Midbrain (tissue), 1 donor: ENCODE measurements at regions not wholly inside any gene's neighbourhood (a gene's known extent, or its start where the extent isn't known, plus 50 kb on each side); places are given as distances from the start of the nearest gene placed in this dataset.

ENCODE experiments used
- DNase-seq: peaks from one replicate; lab custom pipeline; 2025; lab: John Stamatoyannopoulos, UW

- no peak for DNase-seq
These were observed 514.3 kb upstream of the SEL1L start for GRCh38 chr14:82047777-82048470.

DNA sequence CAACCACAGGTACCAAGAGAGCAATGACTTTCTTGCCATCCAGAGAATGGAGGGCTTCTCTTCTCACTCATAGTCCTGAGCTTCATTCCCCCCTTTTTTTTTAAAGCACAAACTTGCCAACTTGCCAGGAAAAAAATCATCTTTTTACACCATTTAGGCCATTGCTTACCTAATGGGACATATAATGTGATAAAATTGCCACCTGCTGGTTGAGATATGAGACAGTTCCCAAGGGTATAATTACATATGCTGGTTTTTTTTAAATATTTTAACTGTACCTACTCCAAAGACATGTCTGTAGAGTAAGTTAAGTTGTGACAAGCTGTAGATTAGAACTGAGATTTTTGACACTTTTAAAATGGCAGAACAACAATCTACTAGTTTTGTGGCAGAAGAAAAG is 519.1 kb upstream of the SEL1L start:
- DNase-seq, result no peak

- DNase-seq, result no peak
These were observed 522.0 kb upstream of the SEL1L start for GRCh38 chr14:82055515-82056115.

- no peak for DNase-seq
These were observed 526.6 kb upstream of the SEL1L start for GRCh38 chr14:82060219-82060618.

DNA sequence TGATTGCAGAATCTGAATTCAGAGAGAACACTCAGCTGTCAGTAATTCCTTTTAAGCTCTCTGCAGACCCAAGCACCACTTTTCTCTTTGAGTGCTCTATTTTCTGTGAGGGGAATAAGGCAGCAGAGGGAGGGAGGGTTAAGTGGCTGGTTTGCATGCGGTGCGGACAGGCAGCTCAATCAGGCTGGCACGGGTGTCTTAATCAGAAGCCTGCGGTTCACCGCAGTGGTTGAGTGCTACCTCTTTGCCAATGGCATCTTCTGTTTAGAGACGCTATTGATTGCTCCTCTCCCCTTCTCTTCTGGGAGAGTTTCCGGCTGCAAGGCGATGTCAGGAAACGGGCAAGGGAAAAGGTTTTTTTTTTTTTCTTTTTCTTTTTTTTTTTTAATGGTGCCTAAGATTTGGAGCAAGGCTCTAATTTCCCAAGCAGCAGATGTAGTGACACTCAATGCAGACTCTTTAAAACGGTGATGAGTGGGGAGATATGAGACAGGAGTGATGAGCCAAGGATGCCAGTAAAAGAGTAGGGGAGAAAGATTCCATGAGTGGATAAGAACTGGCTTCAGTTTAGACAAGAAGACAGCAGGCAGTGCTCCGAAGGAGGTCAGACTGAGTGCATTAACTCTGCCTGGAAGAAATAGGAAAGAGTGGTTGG is 533.7 kb upstream of the SEL1L start:
- DNase-seq, result no peak

- DNase-seq, result no peak
These were observed 536.4 kb upstream of the SEL1L start for GRCh38 chr14:82070040-82070439.

DNA sequence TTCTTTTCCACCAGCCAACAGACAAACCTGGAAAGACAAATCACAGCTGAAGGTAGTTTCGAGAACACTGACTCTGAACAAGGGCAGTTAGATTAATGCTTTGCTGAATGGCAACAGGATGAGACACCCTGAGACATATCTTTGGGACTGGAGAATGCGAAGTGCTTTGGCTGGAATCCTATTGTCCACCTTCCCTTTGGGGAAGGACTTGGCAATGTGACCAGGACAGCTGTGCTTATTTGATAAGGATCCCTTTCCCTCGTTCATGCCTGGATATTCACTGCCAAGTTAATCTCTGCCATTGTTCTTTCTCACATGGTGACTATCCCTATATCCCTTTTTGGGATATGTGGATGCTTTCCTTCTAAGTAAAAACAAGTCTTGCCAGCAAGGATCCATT is 537.1 kb upstream of the SEL1L start:
- no peak for DNase-seq

DNA sequence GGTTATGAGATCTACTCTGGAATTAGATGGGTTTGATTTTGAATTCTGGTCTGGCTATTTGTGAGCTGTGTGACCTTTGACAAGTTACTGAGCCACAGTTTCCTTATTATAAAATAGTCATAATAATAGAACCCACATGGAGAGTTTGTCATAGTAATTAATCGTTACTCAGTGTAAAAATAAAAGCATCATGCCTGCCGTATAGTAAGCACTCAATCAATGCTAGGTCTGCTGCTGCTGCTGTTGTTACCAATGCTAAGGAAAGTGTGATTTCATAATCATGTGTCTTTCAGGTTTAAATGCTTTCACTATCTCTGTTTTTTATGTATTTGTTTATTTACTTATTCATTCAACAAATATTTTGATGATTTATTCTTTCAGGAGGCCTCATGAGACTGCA is 539.9 kb upstream of the SEL1L start:
- DNase-seq, result no peak

DNA sequence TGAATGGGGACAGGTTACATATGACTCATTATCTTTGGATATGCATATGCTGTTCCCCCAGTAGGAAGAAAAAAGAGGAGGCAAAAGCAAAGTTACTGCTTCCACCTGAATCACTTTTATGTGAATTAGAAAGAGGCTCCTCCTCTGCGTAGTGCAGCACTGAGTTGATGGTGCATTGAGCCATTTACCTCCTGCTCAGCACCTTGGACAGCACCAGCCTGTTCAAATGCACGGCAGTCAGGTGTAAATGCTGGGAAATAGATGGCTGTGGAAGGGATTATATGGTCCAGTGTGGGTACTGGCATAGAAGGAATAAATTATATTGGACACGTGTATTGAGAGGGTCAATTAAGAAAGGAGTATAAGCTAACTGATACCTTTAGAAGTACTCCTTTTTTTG is 541.9 kb upstream of the SEL1L start:
- DNase-seq, result no peak

DNA sequence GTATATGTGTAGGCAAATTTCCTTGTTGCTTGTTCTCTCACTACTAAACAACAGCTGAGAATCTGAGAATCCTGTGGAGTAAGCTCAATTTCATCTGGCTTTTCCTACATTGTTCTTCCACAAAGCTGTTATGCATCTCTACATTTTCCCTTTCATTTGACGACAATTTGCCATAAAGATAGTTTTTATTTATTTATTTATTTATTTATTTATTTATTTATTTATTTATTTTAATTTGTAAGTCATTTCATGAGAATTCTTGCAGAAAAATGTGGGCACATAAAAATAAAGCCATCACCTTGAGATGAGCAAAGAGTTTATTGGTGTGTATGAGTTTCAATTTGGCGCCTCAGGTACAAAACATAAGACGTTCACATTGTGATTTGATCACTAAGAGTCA is 545.9 kb upstream of the SEL1L start:
- no peak for DNase-seq

DNA sequence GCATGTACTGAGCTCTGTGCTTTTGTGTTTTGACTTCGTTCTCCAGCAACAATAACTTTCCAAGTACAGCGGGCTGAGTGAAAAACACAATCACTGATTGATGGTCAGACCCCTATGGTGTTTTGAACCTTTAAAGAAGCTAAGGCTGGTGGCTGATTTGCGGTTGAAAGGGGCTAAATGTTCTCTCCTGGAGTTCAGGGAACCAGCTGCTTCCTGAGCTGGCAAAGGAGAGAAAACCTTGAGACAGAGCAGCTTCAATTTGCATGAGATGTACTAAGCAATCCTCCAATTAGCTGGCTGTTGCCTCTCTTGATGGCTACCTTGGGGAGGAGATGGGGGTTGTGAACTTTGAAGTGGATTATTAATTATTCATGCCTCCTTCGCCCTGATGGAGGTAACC is 546.7 kb upstream of the SEL1L start:
- DNase-seq, result no peak

- DNase-seq, result no peak
These were observed 551.2 kb upstream of the SEL1L start for GRCh38 chr14:82084813-82085212.

DNA sequence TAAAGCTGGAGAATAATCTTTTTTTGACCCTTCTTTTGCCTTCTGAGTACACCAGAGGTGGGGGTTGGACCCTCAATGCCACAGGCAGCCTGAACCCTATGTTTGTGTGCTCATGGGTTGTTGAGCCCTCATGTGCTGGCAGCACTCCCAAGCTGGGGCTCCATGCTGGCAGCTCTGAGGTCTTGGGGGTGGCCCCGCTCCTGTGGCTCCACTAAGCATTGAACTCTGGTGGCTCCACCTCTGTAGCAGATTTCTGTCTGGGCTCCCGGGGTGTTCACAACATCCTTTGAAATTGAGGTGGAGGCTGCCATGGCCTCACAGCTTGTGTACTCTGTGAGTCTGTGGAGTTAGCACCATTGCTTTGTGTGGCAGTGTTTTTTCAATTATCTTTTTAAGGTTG is 557.4 kb upstream of the SEL1L start:
- DNase-seq, result no peak

DNA sequence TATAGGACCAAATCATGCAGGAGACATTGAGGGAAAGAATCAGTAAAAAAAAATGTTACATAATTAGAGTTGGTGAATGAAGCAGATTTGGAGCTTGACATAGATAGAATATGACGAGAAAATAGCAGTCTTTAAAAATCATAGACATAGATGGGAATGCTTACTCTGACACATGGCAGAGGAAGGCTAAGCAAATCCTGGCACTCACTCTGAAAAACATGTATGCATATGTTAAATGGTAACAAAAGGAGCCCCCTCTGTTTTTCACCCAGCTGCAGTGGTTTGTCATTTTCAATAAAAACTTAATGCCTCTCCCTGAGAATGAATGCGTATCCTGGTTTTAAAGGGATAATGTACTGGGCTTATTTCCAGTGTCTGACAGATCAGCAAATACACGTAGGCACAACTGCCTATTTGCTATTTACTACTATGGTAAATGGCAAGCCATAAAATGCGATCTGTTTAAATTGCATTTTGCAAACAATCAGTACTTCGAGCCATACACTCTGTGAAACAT is 561.2 kb upstream of the SEL1L start:
- no peak for DNase-seq

DNA sequence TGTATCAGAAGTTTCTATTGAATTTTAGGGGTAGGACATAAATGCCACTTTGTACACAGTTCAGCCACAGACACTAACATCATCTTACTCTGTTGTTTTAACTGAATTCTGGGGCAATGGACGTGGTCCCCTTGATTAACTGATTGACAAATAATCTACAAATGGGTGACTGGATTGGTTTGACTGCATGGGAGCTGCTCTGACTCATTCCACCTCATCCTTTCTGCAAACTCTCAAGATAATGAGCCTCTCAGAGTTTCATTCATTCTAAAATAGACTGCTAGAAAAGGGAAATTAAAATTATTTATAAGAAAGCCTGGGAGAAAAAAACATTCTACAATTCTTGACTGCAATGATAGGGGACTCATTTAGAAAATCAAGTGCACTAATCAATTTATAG is 570.4 kb upstream of the SEL1L start:
- no peak for DNase-seq

DNA sequence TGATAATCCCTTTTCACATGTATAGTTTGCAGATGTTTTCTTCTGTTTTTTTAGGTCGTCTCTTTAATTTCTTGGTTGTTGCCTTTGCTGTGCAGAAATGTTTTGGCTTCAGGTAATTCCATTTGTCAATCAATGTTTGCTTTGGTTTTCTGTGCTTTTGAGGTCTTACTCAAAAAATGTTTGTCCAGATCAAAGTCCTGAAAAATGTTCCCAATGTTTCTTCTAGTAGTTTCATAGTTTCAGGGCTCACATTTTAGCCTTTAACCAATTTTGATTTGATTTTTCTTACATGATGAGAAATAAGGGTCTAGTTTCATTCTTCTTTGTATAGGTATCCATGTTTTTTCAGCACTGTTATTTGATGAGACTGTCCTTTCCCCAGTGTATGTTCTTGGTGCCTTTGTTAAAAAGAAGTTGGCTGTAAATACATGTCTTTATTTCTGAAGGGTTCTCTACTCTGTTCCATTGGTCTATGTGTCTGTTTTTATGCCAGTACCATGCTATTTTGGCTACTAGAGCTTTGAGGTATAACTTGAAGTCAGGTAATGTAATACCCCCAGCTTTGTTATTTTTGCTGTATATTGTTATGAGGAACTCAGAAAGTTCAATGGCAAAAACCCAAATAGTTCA is 578.7 kb upstream of the SEL1L start:
- no peak for DNase-seq

DNA sequence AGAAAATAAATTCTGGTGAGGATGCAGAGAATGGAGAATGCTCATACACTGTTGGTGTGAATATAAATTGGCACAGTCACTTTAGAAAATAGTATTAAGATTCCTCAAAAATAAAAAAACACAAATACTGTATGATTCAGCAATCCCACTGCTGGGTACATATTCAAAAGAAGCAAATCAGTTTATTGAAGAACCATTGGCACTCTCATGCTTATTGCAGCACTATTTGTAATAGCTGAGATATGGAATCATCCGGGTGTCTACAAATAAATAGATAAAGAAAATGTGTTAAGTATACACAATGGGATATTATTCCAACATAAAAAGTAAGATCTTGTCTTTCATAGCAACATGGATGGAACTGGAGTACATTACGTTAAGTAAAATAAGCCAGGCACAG is 579.4 kb upstream of the SEL1L start:
- DNase-seq, result no peak

GRCh38 chr14:82113710-82114109 is 580.1 kb upstream of the SEL1L start:
- DNase-seq, result no peak

- no peak for DNase-seq
These were observed 583.1 kb upstream of the SEL1L start for GRCh38 chr14:82116721-82117120.

GRCh38 chr14:82122655-82123054 is 589.0 kb upstream of the SEL1L start:
- DNase-seq, result no peak

- no peak for DNase-seq
These were observed 590.9 kb upstream of the SEL1L start for GRCh38 chr14:82124511-82124910.

DNA sequence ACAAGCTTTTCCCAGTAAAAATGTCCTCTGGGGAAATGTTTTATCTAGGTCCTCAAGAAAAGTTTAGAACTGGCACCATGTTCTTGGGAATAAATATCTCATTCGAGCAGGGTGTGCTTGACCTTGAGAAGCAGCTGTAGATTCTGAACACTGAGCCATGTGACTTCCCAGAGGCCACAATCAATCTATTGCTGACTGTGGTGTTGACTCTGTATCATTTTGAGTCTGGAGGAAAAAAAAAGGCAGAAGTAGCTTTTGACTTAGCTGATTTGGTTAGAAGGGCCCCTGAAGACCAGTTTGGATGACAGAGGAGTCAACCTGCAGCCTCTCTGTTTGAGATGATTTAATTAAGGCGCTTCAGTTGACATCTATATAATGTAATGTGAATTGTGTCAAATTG is 592.4 kb upstream of the SEL1L start:
- no peak for DNase-seq

GRCh38 chr14:82134411-82134810 is 600.8 kb upstream of the SEL1L start:
- no peak for DNase-seq
